Hepatocyte (in vitro differentiated cells): ENCODE measurements at regions not wholly inside any gene's neighbourhood (a gene's known extent, or its start where the extent isn't known, plus 50 kb on each side); places are given as distances from the start of the nearest gene placed in this dataset.

Experiments used
- DNase-seq: peaks from one replicate; pipeline ENCODE4 v3.0.0-alpha.2; 2016; ENCODE audit warnings: low spot score
- H2AFZ ChIP-seq: fragments of 200-600 bp; sonication (generic); 2 replicates; pipeline ENCODE4 v1.6.0; 2016; ENCODE audit warnings: antibody characterized with exemption, mild to moderate bottlenecking
- H3K27ac ChIP-seq: fragments of 200-600 bp; sonication (generic); 2 replicates; pipeline ENCODE4 v1.5.1; 2016; ENCODE audit warnings: mild to moderate bottlenecking
- H3K27me3 ChIP-seq: fragments of 200-600 bp; sonication (generic); 2 replicates; pipeline ENCODE4 v1.6.1; 2016
- H3K36me3 ChIP-seq: fragments of 200-600 bp; sonication (generic); replicated peaks from 2 replicates; pipeline ENCODE4 v1.5.1; 2016; ENCODE audit warnings: low read depth; ENCODE audit not compliant: insufficient read depth
- H3K4me1 ChIP-seq: fragments of 200-600 bp; sonication (generic); 2 replicates; pipeline ENCODE4 v1.5.1; 2016; ENCODE audit warnings: mild to moderate bottlenecking, moderate library complexity; ENCODE audit not compliant: insufficient read depth
- H3K4me2 ChIP-seq: fragments of 200-600 bp; sonication (generic); 2 replicates; pipeline ENCODE4 v1.6.0; 2016
- H3K4me3 ChIP-seq: fragments of 200-600 bp; sonication (generic); 2 replicates; pipeline ENCODE4 v1.5.1; 2016; ENCODE audit warnings: mild to moderate bottlenecking
- H3K79me2 ChIP-seq: fragments of 200-600 bp; sonication (generic); 2 replicates; pipeline ENCODE4 v1.6.0; 2017; ENCODE audit warnings: mild to moderate bottlenecking
- H3K9me2 ChIP-seq: fragments of 200-600 bp; sonication (generic); replicated peaks from 2 replicates; pipeline ENCODE4 v1.6.0; 2017; ENCODE audit warnings: mild to moderate bottlenecking; ENCODE audit not compliant: insufficient read depth
- H3K9me3 ChIP-seq: fragments of 200-600 bp; sonication (generic); 2 replicates; pipeline ENCODE4 v1.5.1; 2016; ENCODE audit warnings: low read depth, mild to moderate bottlenecking
- H4K20me1 ChIP-seq: fragments of 200-600 bp; sonication (generic); 2 replicates; pipeline ENCODE4 v1.6.0; 2016; ENCODE audit warnings: mild to moderate bottlenecking; ENCODE audit not compliant: insufficient read depth, poor library complexity, severe bottlenecking
- EZH2 ChIP-seq: fragments of 200-600 bp; sonication (generic); IDR thresholded peaks from 2 replicates; pipeline ENCODE4 v1.6.1; 2016; ENCODE audit warnings: antibody characterized with exemption, mild to moderate bottlenecking, borderline replicate concordance
- EZH2phosphoT487 ChIP-seq: fragments of 200-600 bp; sonication (generic); IDR thresholded peaks from one replicate; pipeline ENCODE4 v1.6.1; 2018; ENCODE audit warnings: antibody characterized with exemption, mild to moderate bottlenecking, low read depth, moderate library complexity; ENCODE audit not compliant: unreplicated experiment, severe bottlenecking
- WGBS: methylation state at CpG from one replicate; pipeline ENCODE4 v1.1.6; 2016; ENCODE audit warnings: low lambda C conversion rate; ENCODE audit errors: missing lambda C conversion rate; 5-methylcytosine and 5-hydroxymethylcytosine counted together
- TF ChIP-seq, protein P1 (sequence below): fragments of 200-600 bp; sonication (generic); IDR thresholded peaks from 2 replicates; pipeline ENCODE4 v1.5.1; 2016; ENCODE audit warnings: antibody characterized with exemption, mild to moderate bottlenecking; ENCODE audit not compliant: poor library complexity

DNA sequence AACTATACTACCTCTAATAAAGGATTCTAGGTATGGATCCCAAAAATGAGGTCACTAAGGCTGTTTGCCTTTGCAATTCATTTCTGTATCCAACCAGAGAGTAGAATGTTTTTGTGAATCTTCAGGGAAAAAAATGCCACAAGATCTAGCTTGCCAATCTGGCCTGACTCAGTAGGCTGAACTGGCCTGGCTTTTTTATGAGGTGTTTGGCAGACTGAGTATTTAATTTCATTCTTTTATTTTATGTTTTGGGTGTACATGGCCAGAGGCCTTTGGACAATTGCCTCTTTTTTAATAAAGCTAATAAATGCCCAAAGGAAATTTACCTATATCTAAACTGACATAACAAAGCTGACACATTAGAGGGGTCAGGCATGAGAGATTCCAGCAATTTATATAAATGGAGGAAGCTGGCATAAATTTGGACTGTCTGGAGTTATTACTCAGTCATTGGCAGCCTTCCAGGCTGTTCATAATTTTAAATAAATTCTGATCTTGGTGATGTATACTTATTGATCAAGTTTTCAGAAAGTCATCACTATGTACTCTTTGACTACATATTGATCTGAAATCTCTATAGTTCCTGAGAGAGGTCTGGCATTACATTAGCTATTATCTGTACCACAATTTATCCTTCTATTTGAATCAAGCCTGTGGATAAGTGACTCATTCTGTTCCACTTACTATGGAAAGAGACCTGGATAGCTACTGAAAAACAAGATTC is 376.4 kb upstream of the NOCT start:
- no peak for TF ChIP-seq EZH2
- TF ChIP-seq, protein P1, sequence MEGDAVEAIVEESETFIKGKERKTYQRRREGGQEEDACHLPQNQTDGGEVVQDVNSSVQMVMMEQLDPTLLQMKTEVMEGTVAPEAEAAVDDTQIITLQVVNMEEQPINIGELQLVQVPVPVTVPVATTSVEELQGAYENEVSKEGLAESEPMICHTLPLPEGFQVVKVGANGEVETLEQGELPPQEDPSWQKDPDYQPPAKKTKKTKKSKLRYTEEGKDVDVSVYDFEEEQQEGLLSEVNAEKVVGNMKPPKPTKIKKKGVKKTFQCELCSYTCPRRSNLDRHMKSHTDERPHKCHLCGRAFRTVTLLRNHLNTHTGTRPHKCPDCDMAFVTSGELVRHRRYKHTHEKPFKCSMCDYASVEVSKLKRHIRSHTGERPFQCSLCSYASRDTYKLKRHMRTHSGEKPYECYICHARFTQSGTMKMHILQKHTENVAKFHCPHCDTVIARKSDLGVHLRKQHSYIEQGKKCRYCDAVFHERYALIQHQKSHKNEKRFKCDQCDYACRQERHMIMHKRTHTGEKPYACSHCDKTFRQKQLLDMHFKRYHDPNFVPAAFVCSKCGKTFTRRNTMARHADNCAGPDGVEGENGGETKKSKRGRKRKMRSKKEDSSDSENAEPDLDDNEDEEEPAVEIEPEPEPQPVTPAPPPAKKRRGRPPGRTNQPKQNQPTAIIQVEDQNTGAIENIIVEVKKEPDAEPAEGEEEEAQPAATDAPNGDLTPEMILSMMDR, result no peak
- no peak for TF ChIP-seq EZH2phosphoT487
- DNase-seq, result no peak
- no peaks in the 10 kb centered on the region for H3K79me2 ChIP-seq
- no peak overlapping the region for H2AFZ ChIP-seq
- no peaks in the 10 kb centered on the region for H3K36me3 ChIP-seq
- no peaks in the 10 kb centered on the region for H3K9me3 ChIP-seq
- H3K4me3 ChIP-seq, result no peak overlapping the region
- no peak overlapping the region for H3K27ac ChIP-seq
- H3K9me2 ChIP-seq, result no peaks in the 10 kb centered on the region
- no peaks in the 10 kb centered on the region for H4K20me1 ChIP-seq
- H3K4me1 ChIP-seq, result no peaks in the 10 kb centered on the region
- no peak overlapping the region for H3K4me2 ChIP-seq
- H3K27me3 ChIP-seq, result no peaks in the 10 kb centered on the region

DNA sequence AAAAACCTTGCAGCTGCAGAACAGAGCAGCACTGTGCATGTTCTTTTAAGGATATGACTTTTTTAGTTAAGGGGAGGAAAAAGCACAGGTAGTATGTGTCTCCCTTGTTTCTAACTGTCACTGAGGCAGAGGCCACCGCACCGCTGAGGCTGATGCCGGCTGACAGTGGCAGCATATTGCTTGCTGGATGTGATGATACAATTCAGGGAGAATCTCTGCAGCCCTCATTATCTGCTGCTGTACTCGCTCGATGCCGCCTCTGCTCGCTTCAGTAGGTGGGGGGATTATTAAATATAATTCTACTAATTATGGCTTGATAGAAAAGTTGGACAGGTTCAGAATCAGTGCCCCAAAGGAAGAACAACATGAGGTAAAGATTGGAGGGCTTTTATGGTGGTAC is 378.8 kb upstream of the NOCT start:
- H3K4me1 ChIP-seq, result no peaks in the 10 kb centered on the region
- H4K20me1 ChIP-seq, result no peaks in the 10 kb centered on the region
- H3K9me3 ChIP-seq, result no peaks in the 10 kb centered on the region
- H3K4me3 ChIP-seq, result no peak overlapping the region
- no peak overlapping the region for H3K27ac ChIP-seq
- no peak for TF ChIP-seq EZH2phosphoT487
- TF ChIP-seq EZH2, result no peak
- TF ChIP-seq, protein P1, result no peak
- WGBS, result 95% methylated on average over 7 of the region's 7 CpGs
- no peaks in the 10 kb centered on the region for H3K9me2 ChIP-seq
- H3K4me2 ChIP-seq, result no peak overlapping the region
- no peak for DNase-seq
- no peak overlapping the region for H2AFZ ChIP-seq
- no peaks in the 10 kb centered on the region for H3K79me2 ChIP-seq
- H3K36me3 ChIP-seq, result no peaks in the 10 kb centered on the region
- no peaks in the 10 kb centered on the region for H3K27me3 ChIP-seq

DNA sequence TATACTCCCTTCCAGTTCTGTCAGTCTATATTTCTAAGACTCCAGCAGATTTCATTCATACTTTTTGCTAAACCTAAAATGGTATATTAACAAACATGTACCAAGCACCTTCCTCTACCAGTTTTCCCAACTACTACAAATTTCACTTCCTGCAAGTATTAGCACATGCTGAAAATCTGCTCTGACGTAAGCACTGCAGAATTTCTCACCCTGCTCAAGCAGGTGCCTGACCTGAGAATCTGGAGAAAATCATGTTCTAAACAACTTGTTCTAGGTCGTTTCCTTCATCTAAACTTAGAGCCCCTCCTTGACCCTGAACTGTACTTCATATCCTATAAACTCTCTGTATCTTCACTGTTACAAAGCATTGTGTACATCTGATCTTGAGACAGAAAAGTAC is 380.7 kb upstream of the NOCT start:
- H2AFZ ChIP-seq, result no peak overlapping the region
- H4K20me1 ChIP-seq, result no peaks in the 10 kb centered on the region
- no peak overlapping the region for H3K4me3 ChIP-seq
- no peaks in the 10 kb centered on the region for H3K36me3 ChIP-seq
- no peak for DNase-seq
- no peaks in the 10 kb centered on the region for H3K4me1 ChIP-seq
- H3K79me2 ChIP-seq, result no peaks in the 10 kb centered on the region
- H3K27me3 ChIP-seq, result no peaks in the 10 kb centered on the region
- H3K9me3 ChIP-seq, result no peaks in the 10 kb centered on the region
- H3K27ac ChIP-seq, result no peak overlapping the region
- no peak overlapping the region for H3K4me2 ChIP-seq
- TF ChIP-seq EZH2phosphoT487, result no peak
- TF ChIP-seq, protein P1, result no peak
- no peak for TF ChIP-seq EZH2
- 60% methylated on average over 2 of the region's 2 CpGs for WGBS
- H3K9me2 ChIP-seq, result no peaks in the 10 kb centered on the region

DNA sequence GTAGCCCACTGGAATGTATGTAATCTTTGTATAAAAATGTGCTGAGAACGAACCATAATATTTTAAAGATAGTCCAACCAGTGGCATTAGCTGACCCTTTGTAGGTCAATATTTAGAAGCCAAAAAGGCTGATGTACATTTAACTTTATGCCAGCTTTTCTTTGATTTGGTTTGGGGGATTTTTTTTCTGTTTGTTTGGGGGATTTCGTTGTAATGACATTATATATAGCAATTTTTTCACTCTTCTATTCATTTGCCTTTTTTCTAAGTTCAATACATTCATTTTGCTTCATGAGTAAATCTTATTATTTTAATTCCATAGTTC is 382.0 kb upstream of the NOCT start:
- H3K4me1 ChIP-seq, result no peaks in the 10 kb centered on the region
- no peaks in the 10 kb centered on the region for H3K9me3 ChIP-seq
- H3K9me2 ChIP-seq, result no peaks in the 10 kb centered on the region
- no peak for DNase-seq
- TF ChIP-seq, protein P1, result no peak
- TF ChIP-seq EZH2 (no peak), EZH2phosphoT487 (no peak)
- H3K4me3 ChIP-seq, result no peak overlapping the region
- H3K4me2 ChIP-seq, result no peak overlapping the region
- no peaks in the 10 kb centered on the region for H3K27me3 ChIP-seq
- no peak overlapping the region for H2AFZ ChIP-seq
- H3K79me2 ChIP-seq, result no peaks in the 10 kb centered on the region
- WGBS, result 78% methylated on average over 2 of the region's 2 CpGs
- no peak overlapping the region for H3K27ac ChIP-seq
- no peaks in the 10 kb centered on the region for H4K20me1 ChIP-seq
- H3K36me3 ChIP-seq, result no peaks in the 10 kb centered on the region
